ENCODE measurements at regions not wholly inside any gene's neighbourhood (a gene's known extent, or its start where the extent isn't known, plus 50 kb on each side); places are given as distances from the start of the nearest gene placed in this dataset.
A peak's percentile ranks its signal among the peaks of the same experiment; 100 is the strongest.

- Histone ChIP-seq H3K27ac (ENCODE audit: low read depth, low read length) (peak overlapping the region; percentile 38), H4K20me1 (ENCODE audit: insufficient read depth) (no peaks in the 10 kb centered on the region), H3K79me2 (ENCODE audit: insufficient read depth, low read length) (no peaks in the 10 kb centered on the region), H3K9me2 (ENCODE audit: insufficient read depth) (no peaks in the 10 kb centered on the region), H3K4me2 (ENCODE audit: low read length) (peak overlapping the region; percentile 37), H2AFZ (ENCODE audit: low read depth, low read length, poor library complexity, severe bottlenecking) (peak overlapping the region; percentile 56), H3K27me3 (ENCODE audit: insufficient read depth, low read length) (no peaks in the 10 kb centered on the region), H3K9ac (ENCODE audit: low read length) (no peak overlapping the region), H3K9me3 (ENCODE audit: control insufficient read depth in 1 of 2, insufficient read depth in 1 of 2, low read depth in 1 of 2, low read length in 2 of 2) (no peaks in the 10 kb centered on the region), H3K4me1 (ENCODE audit: control insufficient read depth in 1 of 2, insufficient read depth in 2 of 2, low read length in 2 of 2) (peaks cover 24 to 42% of the 10 kb centered on the region in 2 experiments), H3K4me3 (replicated peaks in 1 of 2; ENCODE audit: low read depth in 1 of 2, low read length in 2 of 2) (no peak overlapping the region), H3K36me3 (ENCODE audit: control insufficient read depth in 1 of 2, insufficient read depth in 2 of 2, low read length in 2 of 2) (no peaks in the 10 kb centered on the region)
- ATAC-seq (no peak), DNase-seq (ENCODE audit: low read depth, low spot score) (no peak)
- no peak for TF ChIP-seq SP1 (IDR thresholded peaks at IDR 0.05; ENCODE audit: low read depth)
- TF ChIP-seq ELF1 (IDR thresholded peaks at IDR 0.05; ENCODE audit: borderline replicate concordance, low read depth) = no peak
- no peak for TF ChIP-seq CTCF (IDR thresholded peaks at IDR 0.05 in 2 of 3, conservative IDR thresholded peaks at IDR 0.05 in 1 of 3; ENCODE audit: borderline replicate concordance in 1 of 3, insufficient read depth in 1 of 3, low read depth in 2 of 3, low read length in 2 of 3)
- no peak for TF ChIP-seq MAX (IDR thresholded peaks at IDR 0.05)
- TF ChIP-seq ATF3 (IDR thresholded peaks at IDR 0.05) = no peak
- no peak for TF ChIP-seq YY1 (IDR thresholded peaks at IDR 0.05; ENCODE audit: extremely low read depth, insufficient replicate concordance, low read depth, low read length)
- no peak for TF ChIP-seq EZH2 (IDR thresholded peaks at IDR 0.05)
- TF ChIP-seq EGR1 (IDR thresholded peaks at IDR 0.05; ENCODE audit: low read depth) = no peak
- no peak for TF ChIP-seq EZH2phosphoT487 (IDR thresholded peaks at IDR 0.05; ENCODE audit: borderline replicate concordance)
- TF ChIP-seq FOSL1 (IDR thresholded peaks at IDR 0.05; ENCODE audit: low read depth) = no peak
- TF ChIP-seq REST (IDR thresholded peaks at IDR 0.05; ENCODE audit: low read depth) = no peak
- TF ChIP-seq JUND (IDR thresholded peaks at IDR 0.05) = no peak
- no peak for TF ChIP-seq POLR2A (IDR thresholded peaks at IDR 0.05; ENCODE audit: borderline replicate concordance, extremely low read depth, insufficient read depth, insufficient read length)
- TF ChIP-seq RAD21 (IDR thresholded peaks at IDR 0.05; ENCODE audit: low read depth) = no peak
- TF ChIP-seq SIN3A (IDR thresholded peaks at IDR 0.05; ENCODE audit: low read depth) = no peak
- no peak for TF ChIP-seq ZBTB33 (IDR thresholded peaks at IDR 0.05; ENCODE audit: extremely low read depth, insufficient replicate concordance, low read length)
- TF ChIP-seq TCF7L2 (IDR thresholded peaks at IDR 0.05; ENCODE audit: borderline replicate concordance, extremely low read depth, insufficient read depth, insufficient read length) = no peak
- no peak for TF ChIP-seq ZFX (IDR thresholded peaks at IDR 0.05)
- no peak for TF ChIP-seq CEBPB (IDR thresholded peaks at IDR 0.05; ENCODE audit: low read depth)
- no TSS peak for BruUV-seq (replicated peaks)
- ChIA-PET POLR2A (no interaction called here), RAD21 (ENCODE audit: low non-redundant PET in 1 of 2, low total read pairs in 2 of 2, uncharacterized antibody in 2 of 2, unreplicated experiment in 2 of 2) (interaction anchor here in 1 of 2 experiments (1.1 kb wide), 1 partner anchor 47 kb away, joined by 3 read pairs; no protein-coding TSS in a partner anchor), CTCF (interaction anchor here (1.0 to 1.8 kb wide), 2 partner anchors 24 to 235 kb away, joined by 3 to 5 read pairs; no protein-coding TSS in a partner anchor)
- intact Hi-C loops (cut with micrococcal nuclease) = loop anchor here (5.0 kb wide), 1 partner anchor 249 kb away; no protein-coding TSS in a partner anchor
Measured at GRCh38 chr18:70431203-70431624, 142.4 kb downstream of the SOCS6 start.

Measured in HCT116 (cell line).